ENCODE measurements at regions not wholly inside any gene's neighbourhood (a gene's known extent, or its start where the extent isn't known, plus 50 kb on each side); places are given as distances from the start of the nearest gene placed in this dataset.

DNA sequence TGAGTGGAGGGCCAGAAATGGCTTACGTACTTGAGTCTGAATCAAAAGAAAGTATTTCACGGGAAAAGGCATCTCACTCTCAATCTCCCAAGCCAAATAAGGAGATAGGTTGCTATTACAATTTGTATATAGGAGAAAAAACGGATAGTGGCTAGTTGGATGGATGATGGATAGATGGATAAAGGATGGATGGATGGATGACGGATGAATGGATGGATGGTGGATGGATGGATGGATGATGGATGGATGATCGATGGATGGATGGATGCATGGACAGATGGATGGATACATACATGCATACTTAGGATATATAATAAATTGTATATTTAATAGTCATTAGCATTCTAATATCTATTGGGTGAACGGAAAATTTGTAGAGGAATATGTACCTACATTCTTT, 82.2 kb upstream of the NRP1 start:
- no peak for TF ChIP-seq POLR2A (IDR thresholded peaks at IDR 0.05)
- TF ChIP-seq, protein P1, sequence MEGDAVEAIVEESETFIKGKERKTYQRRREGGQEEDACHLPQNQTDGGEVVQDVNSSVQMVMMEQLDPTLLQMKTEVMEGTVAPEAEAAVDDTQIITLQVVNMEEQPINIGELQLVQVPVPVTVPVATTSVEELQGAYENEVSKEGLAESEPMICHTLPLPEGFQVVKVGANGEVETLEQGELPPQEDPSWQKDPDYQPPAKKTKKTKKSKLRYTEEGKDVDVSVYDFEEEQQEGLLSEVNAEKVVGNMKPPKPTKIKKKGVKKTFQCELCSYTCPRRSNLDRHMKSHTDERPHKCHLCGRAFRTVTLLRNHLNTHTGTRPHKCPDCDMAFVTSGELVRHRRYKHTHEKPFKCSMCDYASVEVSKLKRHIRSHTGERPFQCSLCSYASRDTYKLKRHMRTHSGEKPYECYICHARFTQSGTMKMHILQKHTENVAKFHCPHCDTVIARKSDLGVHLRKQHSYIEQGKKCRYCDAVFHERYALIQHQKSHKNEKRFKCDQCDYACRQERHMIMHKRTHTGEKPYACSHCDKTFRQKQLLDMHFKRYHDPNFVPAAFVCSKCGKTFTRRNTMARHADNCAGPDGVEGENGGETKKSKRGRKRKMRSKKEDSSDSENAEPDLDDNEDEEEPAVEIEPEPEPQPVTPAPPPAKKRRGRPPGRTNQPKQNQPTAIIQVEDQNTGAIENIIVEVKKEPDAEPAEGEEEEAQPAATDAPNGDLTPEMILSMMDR (IDR thresholded peaks at IDR 0.05) = no peak
